SK-N-SH treated with all-trans-retinoic acid at 6 μM for 48 hours (cell line): ENCODE measurements at regions not wholly inside any gene's neighbourhood (a gene's known extent, or its start where the extent isn't known, plus 50 kb on each side); places are given as distances from the start of the nearest gene placed in this dataset.
"Not testable (repeated sequence)": the region's sequence is repeated elsewhere in the genome, so short reads cannot be mapped to it uniquely, and the experiment has no call there.

Experiments
- ATAC-seq: fragments of 200-7000 bp; cut with Tn5 transposase; 3 replicates; pipeline ENCODE4 v1.9.1; 2020; ENCODE audit warnings: mild to moderate bottlenecking, moderate library complexity
- ARNTL ChIP-seq: fragments of 450-650 bp; formaldehyde crosslinking; IDR thresholded peaks from 2 replicates; pipeline ENCODE4 v1.5.0; 2020; ENCODE audit warnings: low read depth, mild to moderate bottlenecking, moderate library complexity, borderline replicate concordance
- BACH2 ChIP-seq: fragments of 250-450 bp; sonication (Bioruptor Pico); IDR thresholded peaks from 2 replicates; pipeline ENCODE4 v1.9.0; 2021; ENCODE audit warnings: mild to moderate bottlenecking, borderline replicate concordance
- CSDC2 ChIP-seq: fragments of 250-450 bp; sonication (Bioruptor Pico); IDR thresholded peaks from 2 replicates; pipeline ENCODE4 v1.5.0; 2020; ENCODE audit warnings: mild to moderate bottlenecking, moderate library complexity
- ESRRG ChIP-seq: fragments of 250-450 bp; sonication (Bioruptor Pico); IDR thresholded peaks from 2 replicates; pipeline ENCODE4 v1.6.1; 2021; ENCODE audit warnings: mild to moderate bottlenecking
- GLIS3 ChIP-seq: fragments of 250-450 bp; sonication (Bioruptor Pico); IDR thresholded peaks from 2 replicates; pipeline ENCODE4 v1.5.0; 2020; ENCODE audit warnings: mild to moderate bottlenecking, moderate library complexity
- ISL1 ChIP-seq: fragments of 250-450 bp; sonication (Bioruptor Pico); IDR thresholded peaks from 2 replicates; pipeline ENCODE4 v2.1.2; 2022; ENCODE audit warnings: mild to moderate bottlenecking, moderate library complexity
- OSR1 ChIP-seq: fragments of 250-450 bp; sonication (Bioruptor Pico); IDR thresholded peaks from 2 replicates; pipeline ENCODE4 v1.8.0; 2022; ENCODE audit warnings: moderate library complexity, mild to moderate bottlenecking, inconsistent platforms
- PATZ1 ChIP-seq: fragments of 250-450 bp; sonication (Bioruptor Pico); IDR thresholded peaks from 2 replicates; pipeline ENCODE4 v1.8.0; 2020; ENCODE audit warnings: mild to moderate bottlenecking, moderate library complexity, borderline replicate concordance
- POU6F1 ChIP-seq: fragments of 250-450 bp; sonication (Bioruptor Pico); IDR thresholded peaks from 2 replicates; pipeline ENCODE4 v1.8.0; 2021; ENCODE audit warnings: low read depth, mild to moderate bottlenecking, moderate library complexity, borderline replicate concordance
- PPARA ChIP-seq: fragments of 250-450 bp; sonication (Bioruptor Pico); IDR thresholded peaks from 2 replicates; pipeline ENCODE4 v1.5.0; 2020; ENCODE audit warnings: mild to moderate bottlenecking, borderline replicate concordance
- RARB ChIP-seq: fragments of 250-450 bp; sonication (Bioruptor Pico); IDR thresholded peaks from 2 replicates; pipeline ENCODE4 v1.8.0; 2021; ENCODE audit warnings: mild to moderate bottlenecking, moderate library complexity
- SNAI2 ChIP-seq: fragments of 250-450 bp; sonication (Bioruptor Pico); IDR thresholded peaks from 2 replicates; pipeline ENCODE4 v1.5.0; 2020; ENCODE audit warnings: mild to moderate bottlenecking, moderate library complexity
- TCF4 ChIP-seq: fragments of 250-450 bp; sonication (Bioruptor Pico); IDR thresholded peaks from 2 replicates; pipeline ENCODE4 v1.8.0; 2021; ENCODE audit warnings: mild to moderate bottlenecking, moderate library complexity, borderline replicate concordance
- TOX ChIP-seq: fragments of 250-450 bp; sonication (Bioruptor Pico); IDR thresholded peaks from 2 replicates; pipeline ENCODE4 v1.8.0; 2021; ENCODE audit warnings: mild to moderate bottlenecking, moderate library complexity, borderline replicate concordance
- ZC3H10 ChIP-seq: fragments of 250-450 bp; sonication (Bioruptor Pico); IDR thresholded peaks from 2 replicates; pipeline ENCODE4 v1.5.1; 2021; ENCODE audit warnings: mild to moderate bottlenecking, moderate library complexity
- ZFP3 ChIP-seq: fragments of 250-450 bp; sonication (Bioruptor Pico); IDR thresholded peaks from 2 replicates; pipeline ENCODE4 v1.5.0; 2020; ENCODE audit warnings: mild to moderate bottlenecking, moderate library complexity
- ZFP30 ChIP-seq: fragments of 450-650 bp; formaldehyde crosslinking; IDR thresholded peaks from 2 replicates; pipeline ENCODE4 v1.5.0; 2022; ENCODE audit warnings: mild to moderate bottlenecking, moderate library complexity
- ZNF565 ChIP-seq: fragments of 450-650 bp; formaldehyde crosslinking; conservative IDR thresholded peaks from 2 replicates; pipeline ENCODE4 v1.5.0; 2020; ENCODE audit warnings: low read depth, mild to moderate bottlenecking, moderate library complexity
- ZNF8 ChIP-seq: fragments of 450-650 bp; formaldehyde crosslinking; IDR thresholded peaks from 2 replicates; pipeline ENCODE4 v1.5.0; 2020; ENCODE audit warnings: mild to moderate bottlenecking, moderate library complexity
- TF ChIP-seq, protein P1 (sequence below): fragments of 250-450 bp; sonication (Bioruptor Pico); IDR thresholded peaks from 2 replicates; pipeline ENCODE4 v1.5.1; 2020; ENCODE audit warnings: low read depth, mild to moderate bottlenecking, moderate library complexity
- TF ChIP-seq, protein P2 (sequence below): fragments of 250-450 bp; sonication (Bioruptor Pico); IDR thresholded peaks from 2 replicates; pipeline ENCODE4 v1.5.1; 2021; ENCODE audit warnings: mild to moderate bottlenecking, moderate library complexity

DNA sequence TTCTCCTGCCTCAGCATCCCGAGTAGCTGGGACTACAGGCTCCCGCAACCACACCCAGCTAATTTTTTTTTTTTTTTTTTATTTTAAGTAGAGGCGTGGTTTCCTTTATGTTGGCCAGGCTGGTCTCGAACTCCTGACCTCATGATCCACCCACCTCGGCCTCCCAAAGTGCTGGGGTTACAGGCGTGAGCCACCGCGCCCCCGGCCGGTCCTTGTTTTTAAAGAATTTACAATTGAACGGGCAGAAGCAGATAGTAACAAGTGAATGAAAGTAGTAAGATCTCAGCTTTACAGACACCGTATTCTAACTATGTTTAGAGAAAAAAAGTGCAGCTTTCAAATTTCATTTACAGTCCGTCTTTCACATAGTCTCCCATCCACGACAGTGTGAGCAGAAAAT lies 112.5 kb upstream of the VWC2 start:
- TF ChIP-seq OSR1 (CRISPR knock-in tag) (no peak), GLIS3 (no peak), BACH2 (no peak), SNAI2 (CRISPR knock-in tag) (no peak), ISL1 (CRISPR knock-in tag) (no peak), PPARA (CRISPR knock-in tag) (no peak), CSDC2 (CRISPR knock-in tag) (no peak)

DNA sequence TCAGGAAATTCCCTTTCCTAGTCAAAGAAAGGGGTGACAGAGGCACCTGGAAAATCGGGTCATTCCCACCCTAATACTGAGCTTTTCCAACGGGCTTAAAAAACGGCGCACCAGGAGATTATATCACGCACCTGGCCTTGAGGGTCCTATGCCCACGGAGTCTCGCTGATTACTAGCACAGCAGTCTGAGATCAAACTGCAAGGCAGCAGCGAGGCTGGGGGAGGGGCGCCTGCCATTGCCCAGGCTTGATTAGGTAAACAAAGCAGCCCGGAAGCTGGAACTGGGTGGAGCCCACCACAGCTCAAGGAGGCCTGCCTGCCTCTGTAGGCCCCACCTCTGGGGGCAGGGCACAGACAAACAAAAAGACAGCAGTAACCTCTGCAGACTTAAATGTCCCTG lies 107.5 kb upstream of the VWC2 start:
- ATAC-seq, result not testable (repeated sequence)

More for the DNA sequence above, 112.5 kb upstream of the VWC2 start:
- no peak for ATAC-seq

- TF ChIP-seq ZFP30 (CRISPR knock-in tag), result no peak
- no peak for TF ChIP-seq ARNTL
- TF ChIP-seq ZC3H10, result no peak
- no peak for TF ChIP-seq BACH2
- TF ChIP-seq RARB (CRISPR knock-in tag), result no peak
- TF ChIP-seq ZNF565 (CRISPR knock-in tag), result no peak
- TF ChIP-seq ESRRG (CRISPR knock-in tag), result no peak
- no peak for TF ChIP-seq TCF4 (CRISPR knock-in tag)
- TF ChIP-seq, protein P1, sequence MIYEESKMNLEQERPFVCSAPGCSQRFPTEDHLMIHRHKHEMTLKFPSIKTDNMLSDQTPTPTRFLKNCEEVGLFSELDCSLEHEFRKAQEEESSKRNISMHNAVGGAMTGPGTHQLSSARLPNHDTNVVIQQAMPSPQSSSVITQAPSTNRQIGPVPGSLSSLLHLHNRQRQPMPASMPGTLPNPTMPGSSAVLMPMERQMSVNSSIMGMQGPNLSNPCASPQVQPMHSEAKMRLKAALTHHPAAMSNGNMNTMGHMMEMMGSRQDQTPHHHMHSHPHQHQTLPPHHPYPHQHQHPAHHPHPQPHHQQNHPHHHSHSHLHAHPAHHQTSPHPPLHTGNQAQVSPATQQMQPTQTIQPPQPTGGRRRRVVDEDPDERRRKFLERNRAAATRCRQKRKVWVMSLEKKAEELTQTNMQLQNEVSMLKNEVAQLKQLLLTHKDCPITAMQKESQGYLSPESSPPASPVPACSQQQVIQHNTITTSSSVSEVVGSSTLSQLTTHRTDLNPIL (CRISPR knock-in tag), result no peak
- TF ChIP-seq OSR1 (CRISPR knock-in tag), result no peak
- no peak for TF ChIP-seq ISL1 (CRISPR knock-in tag)
- no peak for TF ChIP-seq PATZ1
- TF ChIP-seq ZNF8 (CRISPR knock-in tag), result no peak
- TF ChIP-seq SNAI2 (CRISPR knock-in tag), result no peak
- no peak for TF ChIP-seq POU6F1 (CRISPR knock-in tag)
- TF ChIP-seq, protein P2, sequence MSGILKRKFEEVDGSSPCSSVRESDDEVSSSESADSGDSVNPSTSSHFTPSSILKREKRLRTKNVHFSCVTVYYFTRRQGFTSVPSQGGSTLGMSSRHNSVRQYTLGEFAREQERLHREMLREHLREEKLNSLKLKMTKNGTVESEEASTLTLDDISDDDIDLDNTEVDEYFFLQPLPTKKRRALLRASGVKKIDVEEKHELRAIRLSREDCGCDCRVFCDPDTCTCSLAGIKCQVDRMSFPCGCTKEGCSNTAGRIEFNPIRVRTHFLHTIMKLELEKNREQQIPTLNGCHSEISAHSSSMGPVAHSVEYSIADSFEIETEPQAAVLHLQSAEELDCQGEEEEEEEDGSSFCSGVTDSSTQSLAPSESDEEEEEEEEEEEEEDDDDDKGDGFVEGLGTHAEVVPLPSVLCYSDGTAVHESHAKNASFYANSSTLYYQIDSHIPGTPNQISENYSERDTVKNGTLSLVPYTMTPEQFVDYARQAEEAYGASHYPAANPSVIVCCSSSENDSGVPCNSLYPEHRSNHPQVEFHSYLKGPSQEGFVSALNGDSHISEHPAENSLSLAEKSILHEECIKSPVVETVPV (CRISPR knock-in tag), result no peak
- TF ChIP-seq CSDC2 (CRISPR knock-in tag), result no peak
- TF ChIP-seq ZFP3 (CRISPR knock-in tag), result no peak
- no peak for TF ChIP-seq TOX (CRISPR knock-in tag)
- no peak for ATAC-seq
Measured at GRCh38 chr7:49666764-49667163, 106.7 kb upstream of the VWC2 start.

- no peak for ATAC-seq
- TF ChIP-seq CSDC2 (CRISPR knock-in tag), result no peak
- TF ChIP-seq POU6F1 (CRISPR knock-in tag), result no peak
- no peak for TF ChIP-seq SNAI2 (CRISPR knock-in tag)
Measured at GRCh38 chr7:49669285-49669684, 104.2 kb upstream of the VWC2 start.
